OCI-LY7 (cell line): ENCODE measurements at regions not wholly inside any gene's neighbourhood (a gene's known extent, or its start where the extent isn't known, plus 50 kb on each side); places are given as distances from the start of the nearest gene placed in this dataset.

Source experiments
- CTCF ChIP-seq: fragments of 200-600 bp; sonication (generic); conservative IDR thresholded peaks from 2 replicates; pipeline ENCODE4 v1.5.1; 2014; ENCODE audit warnings: mild to moderate bottlenecking, antibody characterized with exemption, low read length, moderate library complexity, mixed read lengths
- EZH2phosphoT487 ChIP-seq: fragments of 200-600 bp; sonication (generic); IDR thresholded peaks from 2 replicates; pipeline ENCODE4 v1.6.1; 2018; ENCODE audit warnings: low read depth, borderline replicate concordance, mild to moderate bottlenecking, mixed run types, antibody characterized with exemption, low read length, moderate library complexity, mixed read lengths

GRCh38 chr4:188879598-188879997 is 740.4 kb downstream of the TRIML1 start:
- TF ChIP-seq CTCF (no peak), EZH2phosphoT487 (no peak)
